ENCODE measurements at regions not wholly inside any gene's neighbourhood (a gene's known extent, or its start where the extent isn't known, plus 50 kb on each side); places are given as distances from the start of the nearest gene placed in this dataset.

DNA sequence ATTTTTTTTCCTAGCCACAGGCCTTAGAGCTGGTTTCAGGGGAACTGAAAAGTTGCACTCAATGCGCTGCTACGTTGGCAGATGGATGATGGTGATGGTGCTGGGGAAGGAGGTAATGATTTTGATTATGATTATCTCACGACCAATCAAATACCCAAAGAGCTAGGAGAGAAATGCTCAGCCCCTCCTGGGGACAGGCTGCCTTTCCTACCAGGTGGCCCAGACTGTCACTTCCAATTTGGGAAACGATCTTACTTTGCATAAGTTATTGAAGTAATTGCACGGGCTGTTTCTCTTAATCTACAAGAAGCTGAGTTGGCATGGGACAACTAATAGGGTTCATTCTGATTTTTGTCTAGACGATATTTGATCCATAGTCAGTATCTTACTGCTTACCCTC lies 379.7 kb upstream of the EEF2KMT start:
- TF ChIP-seq, protein P1, sequence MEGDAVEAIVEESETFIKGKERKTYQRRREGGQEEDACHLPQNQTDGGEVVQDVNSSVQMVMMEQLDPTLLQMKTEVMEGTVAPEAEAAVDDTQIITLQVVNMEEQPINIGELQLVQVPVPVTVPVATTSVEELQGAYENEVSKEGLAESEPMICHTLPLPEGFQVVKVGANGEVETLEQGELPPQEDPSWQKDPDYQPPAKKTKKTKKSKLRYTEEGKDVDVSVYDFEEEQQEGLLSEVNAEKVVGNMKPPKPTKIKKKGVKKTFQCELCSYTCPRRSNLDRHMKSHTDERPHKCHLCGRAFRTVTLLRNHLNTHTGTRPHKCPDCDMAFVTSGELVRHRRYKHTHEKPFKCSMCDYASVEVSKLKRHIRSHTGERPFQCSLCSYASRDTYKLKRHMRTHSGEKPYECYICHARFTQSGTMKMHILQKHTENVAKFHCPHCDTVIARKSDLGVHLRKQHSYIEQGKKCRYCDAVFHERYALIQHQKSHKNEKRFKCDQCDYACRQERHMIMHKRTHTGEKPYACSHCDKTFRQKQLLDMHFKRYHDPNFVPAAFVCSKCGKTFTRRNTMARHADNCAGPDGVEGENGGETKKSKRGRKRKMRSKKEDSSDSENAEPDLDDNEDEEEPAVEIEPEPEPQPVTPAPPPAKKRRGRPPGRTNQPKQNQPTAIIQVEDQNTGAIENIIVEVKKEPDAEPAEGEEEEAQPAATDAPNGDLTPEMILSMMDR (IDR thresholded peaks at IDR 0.05): no peak
- no peak for TF ChIP-seq POLR2A (IDR thresholded peaks at IDR 0.05)
- 79% methylated on average over 6 of the region's 6 CpGs for WGBS, 2 donors
- H3K4me1 ChIP-seq: no peaks in the 10 kb centered on the region
- intact Hi-C loops (cut with DNase I; ENCODE audit: low total_unique reads): no loop called here
- no peak overlapping the region for H3K27ac ChIP-seq
- H3K4me3 ChIP-seq: no peak overlapping the region
- no peaks in the 10 kb centered on the region for H3K27me3 ChIP-seq
- H3K9me3 ChIP-seq: no peaks in the 10 kb centered on the region
- no peak for DNase-seq
- H3K36me3 ChIP-seq (ENCODE audit: low read depth, missing control alignments): no peaks in the 10 kb centered on the region

DNA sequence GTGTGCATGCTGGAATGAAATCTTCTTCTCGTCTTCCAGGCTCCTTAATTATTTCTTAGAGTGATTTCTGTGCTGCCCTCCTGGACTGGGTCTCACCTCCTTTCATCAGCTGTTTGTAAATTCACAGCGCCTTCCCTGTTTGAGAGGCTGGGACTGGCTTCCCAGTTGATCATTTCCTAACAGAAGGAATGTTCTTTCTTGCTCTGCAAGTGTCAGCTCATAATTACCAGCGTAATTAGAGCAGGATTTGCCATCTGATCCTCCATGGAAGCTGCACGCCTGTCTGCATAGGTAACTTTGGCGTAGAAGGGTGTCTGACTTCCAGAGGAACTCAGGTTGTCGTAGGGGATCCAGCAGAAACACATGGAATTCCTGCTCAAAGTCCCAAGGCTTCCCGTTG lies 375.0 kb upstream of the EEF2KMT start:
- no peak for DNase-seq
- intact Hi-C loops (cut with DNase I; ENCODE audit: low total_unique reads): no loop called here
- no peaks in the 10 kb centered on the region for H3K27me3 ChIP-seq
- no peak overlapping the region for H3K4me3 ChIP-seq
- TF ChIP-seq, protein P1 (IDR thresholded peaks at IDR 0.05): no peak
- TF ChIP-seq POLR2A (IDR thresholded peaks at IDR 0.05): no peak
- no peaks in the 10 kb centered on the region for H3K36me3 ChIP-seq (ENCODE audit: low read depth, missing control alignments)
- H3K9me3 ChIP-seq: no peaks in the 10 kb centered on the region
- no peak overlapping the region for H3K27ac ChIP-seq
- H3K4me1 ChIP-seq: no peaks in the 10 kb centered on the region
- WGBS, 2 donors: 29 to 38% methylated on average over 7 of the region's 7 CpGs

DNA sequence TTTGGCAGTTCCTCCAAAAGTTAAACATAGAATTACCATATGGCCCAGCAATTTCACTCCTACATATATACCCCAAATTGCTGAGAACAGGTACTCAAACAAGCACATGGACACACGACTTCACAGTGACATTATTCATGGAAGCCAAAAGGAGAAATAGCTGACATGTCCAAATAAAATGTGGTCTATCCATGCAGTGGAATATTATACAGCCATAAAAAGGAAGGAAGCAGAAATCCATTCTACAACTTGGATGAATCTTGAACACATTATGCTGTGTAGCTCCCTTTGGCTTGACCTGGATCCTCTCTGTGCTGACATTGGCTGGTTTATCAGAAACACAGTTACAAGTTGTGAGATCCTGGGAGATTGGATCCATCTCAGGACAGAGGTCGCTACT lies 370.9 kb upstream of the EEF2KMT start:
- Histone ChIP-seq H3K4me1 (no peaks in the 10 kb centered on the region), H3K9me3 (no peaks in the 10 kb centered on the region), H3K36me3 (ENCODE audit: low read depth, missing control alignments) (no peaks in the 10 kb centered on the region), H3K27ac (no peak overlapping the region), H3K4me3 (no peak overlapping the region), H3K27me3 (no peaks in the 10 kb centered on the region)
- intact Hi-C loops (cut with DNase I; ENCODE audit: low total_unique reads): no loop called here
- no peak for DNase-seq
- WGBS, 2 donors: 69 to 77% methylated on average over 2 of the region's 2 CpGs
- TF ChIP-seq, protein P1 (IDR thresholded peaks at IDR 0.05): no peak
- no peak for TF ChIP-seq POLR2A (IDR thresholded peaks at IDR 0.05)

DNA sequence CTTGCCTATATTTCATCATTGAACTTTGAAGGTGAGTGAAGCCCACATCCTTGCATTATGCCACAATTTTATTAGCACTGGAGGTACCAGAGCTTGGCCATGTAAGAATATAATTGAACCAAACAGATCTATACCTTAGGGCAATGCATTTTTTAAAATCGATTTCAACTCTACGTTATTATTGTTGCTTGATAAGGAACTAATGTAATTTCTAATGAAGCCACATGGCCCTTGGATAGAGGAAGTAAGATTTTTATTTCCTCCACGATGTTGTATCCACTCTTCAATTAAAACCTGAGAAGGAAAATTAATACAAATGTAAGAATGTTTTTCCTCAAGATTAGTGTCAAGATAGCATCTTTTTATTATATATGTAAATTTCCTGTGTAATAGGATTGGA lies 370.0 kb upstream of the EEF2KMT start:
- TF ChIP-seq, protein P1 (IDR thresholded peaks at IDR 0.05): no peak
- TF ChIP-seq POLR2A (IDR thresholded peaks at IDR 0.05): no peak
- 81 to 87% methylated on average over 3 of the region's 3 CpGs for whole genome bisulfite sequencing, 2 donors
- no peaks in the 10 kb centered on the region for H3K27me3 ChIP-seq

DNA sequence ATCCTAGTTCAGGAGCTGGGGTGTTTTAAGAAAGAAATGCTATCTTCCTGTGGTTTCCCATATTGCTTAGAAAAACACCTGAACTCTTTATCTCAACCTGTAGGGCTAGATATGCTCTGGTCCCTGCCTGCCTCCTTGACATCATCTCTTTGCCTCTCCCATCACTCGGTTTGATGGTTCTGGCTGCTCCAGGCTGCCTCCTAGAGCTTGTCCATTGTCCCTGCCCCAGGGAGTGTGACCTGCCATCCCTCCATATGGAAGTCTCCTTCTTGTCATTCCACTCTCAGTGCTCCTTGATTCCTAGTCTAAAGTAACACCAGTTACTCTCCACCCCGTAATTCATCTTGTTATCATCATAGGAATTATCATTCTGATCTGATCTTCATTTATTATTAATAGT lies 369.0 kb upstream of the EEF2KMT start:
- intact Hi-C loops (cut with DNase I; ENCODE audit: low total_unique reads): no loop called here
- 55 to 67% methylated on average over 2 of the region's 2 CpGs for whole genome bisulfite sequencing, 2 donors
- no peak overlapping the region for H3K4me3 ChIP-seq
- no peaks in the 10 kb centered on the region for H3K27me3 ChIP-seq
- H3K4me1 ChIP-seq: no peaks in the 10 kb centered on the region
- DNase-seq: no peak
- TF ChIP-seq, protein P1 (IDR thresholded peaks at IDR 0.05): no peak
- TF ChIP-seq POLR2A (IDR thresholded peaks at IDR 0.05): no peak
- H3K36me3 ChIP-seq (ENCODE audit: low read depth, missing control alignments): no peaks in the 10 kb centered on the region
- H3K27ac ChIP-seq: no peak overlapping the region
- no peaks in the 10 kb centered on the region for H3K9me3 ChIP-seq

More for the DNA sequence above, 370.0 kb upstream of the EEF2KMT start:
- Histone ChIP-seq H3K36me3 (ENCODE audit: low read depth, missing control alignments) (no peaks in the 10 kb centered on the region), H3K4me1 (no peaks in the 10 kb centered on the region), H3K4me3 (no peak overlapping the region), H3K27ac (no peak overlapping the region), H3K9me3 (no peaks in the 10 kb centered on the region)
- no peak for DNase-seq
- intact Hi-C loops (cut with DNase I; ENCODE audit: low total_unique reads): no loop called here
